Activated T-helper 1 cell treated with anti-CD3 and anti-CD28 coated beads, Interleukin-12 subunit alpha, Interleukin-12 subunit beta, Interleukin-2, Interleukin-4 antibody, amounts not matched to agents 30 ng/mL and 10 ng/mL and 1 ng/mL, durations not matched to agents 14 hours and 24 hours and 36 hours (primary cell): ENCODE measurements at regions not wholly inside any gene's neighbourhood (a gene's known extent, or its start where the extent isn't known, plus 50 kb on each side); places are given as distances from the start of the nearest gene placed in this dataset.

Experiments
- DNase-seq: peaks from one replicate; pipeline ENCODE4 v3.0.0; 2021; ENCODE audit warnings: low spot score
- H3K27ac Mint-ChIP-seq: one replicate; pipeline ENCODE4 v1.8.0; 2021; ENCODE audit warnings: mild to moderate bottlenecking, mixed read lengths
- H3K27me3 Mint-ChIP-seq: one replicate; pipeline ENCODE4 v1.8.0; 2022; ENCODE audit warnings: mild to moderate bottlenecking, moderate library complexity, mixed read lengths; ENCODE audit not compliant: insufficient read depth
- H3K36me3 Mint-ChIP-seq: one replicate; pipeline ENCODE4 v1.8.0; 2021; ENCODE audit warnings: low read depth, mixed read lengths
- H3K4me1 Mint-ChIP-seq: one replicate; pipeline ENCODE4 v1.8.0; 2021; ENCODE audit warnings: low read depth, mixed read lengths
- H3K4me3 Mint-ChIP-seq: one replicate; pipeline ENCODE4 v1.8.0; 2021; ENCODE audit warnings: mild to moderate bottlenecking, moderate library complexity, mixed read lengths
- H3K9me3 Mint-ChIP-seq: one replicate; pipeline ENCODE4 v1.8.0; 2021; ENCODE audit warnings: mixed read lengths
- intact Hi-C: fragments of 100-400 bp; cut with micrococcal nuclease; formaldehyde crosslinking; loops from one replicate; pipeline ENCODE4 v1.15.1; 2024

- Mint-ChIP-seq H3K27me3 (peaks cover 1% of the 10 kb centered on the region), H3K27ac (no peak overlapping the region), H3K9me3 (peaks cover 17% of the 10 kb centered on the region), H3K36me3 (no peaks in the 10 kb centered on the region), H3K4me1 (peaks cover 19% of the 10 kb centered on the region), H3K4me3 (no peak overlapping the region)
- intact Hi-C loops, result no loop called here
- no peak for DNase-seq
These were observed 50.8 kb upstream of the GADL1 start for GRCh38 chr3:30945291-30945690.

- no peak for DNase-seq
- H3K36me3 Mint-ChIP-seq, result no peaks in the 10 kb centered on the region
- H3K27me3 Mint-ChIP-seq, result peaks cover 2% of the 10 kb centered on the region
- H3K27ac Mint-ChIP-seq, result no peak overlapping the region
- intact Hi-C loops, result no loop called here
- H3K4me1 Mint-ChIP-seq, result peaks cover 6% of the 10 kb centered on the region
- peaks cover 4% of the 10 kb centered on the region for H3K9me3 Mint-ChIP-seq
- no peak overlapping the region for H3K4me3 Mint-ChIP-seq
These were observed 54.0 kb upstream of the GADL1 start for GRCh38 chr3:30948426-30948825.

- DNase-seq, result no peak
- H3K4me1 Mint-ChIP-seq, result peaks cover 6% of the 10 kb centered on the region
- H3K9me3 Mint-ChIP-seq, result peaks cover 3% of the 10 kb centered on the region
- intact Hi-C loops, result no loop called here
- H3K4me3 Mint-ChIP-seq, result no peak overlapping the region
- H3K36me3 Mint-ChIP-seq, result no peaks in the 10 kb centered on the region
- H3K27me3 Mint-ChIP-seq, result peaks cover 2% of the 10 kb centered on the region
- no peak overlapping the region for H3K27ac Mint-ChIP-seq
These were observed 57.4 kb upstream of the GADL1 start for GRCh38 chr3:30951826-30952225.

- H3K36me3 Mint-ChIP-seq, result no peaks in the 10 kb centered on the region
- peaks cover 4% of the 10 kb centered on the region for H3K9me3 Mint-ChIP-seq
- no peak overlapping the region for H3K27ac Mint-ChIP-seq
- H3K27me3 Mint-ChIP-seq, result peaks cover 2% of the 10 kb centered on the region
- DNase-seq, result no peak
- no peak overlapping the region for H3K4me3 Mint-ChIP-seq
- intact Hi-C loops, result no loop called here
- peaks cover 6% of the 10 kb centered on the region for H3K4me1 Mint-ChIP-seq
These were observed 58.3 kb upstream of the GADL1 start for GRCh38 chr3:30952786-30953185.

- Mint-ChIP-seq H3K9me3 (peaks cover 14% of the 10 kb centered on the region), H3K27me3 (peaks cover 2% of the 10 kb centered on the region), H3K4me1 (no peaks in the 10 kb centered on the region), H3K27ac (no peak overlapping the region), H3K4me3 (no peak overlapping the region), H3K36me3 (no peaks in the 10 kb centered on the region)
- intact Hi-C loops, result no loop called here
- DNase-seq, result no peak
These were observed 60.0 kb upstream of the GADL1 start for GRCh38 chr3:30954426-30954825.

- intact Hi-C loops, result no loop called here
- Mint-ChIP-seq H3K4me3 (no peak overlapping the region), H3K27me3 (peaks cover 2% of the 10 kb centered on the region)
These were observed 67.6 kb upstream of the GADL1 start for GRCh38 chr3:30962084-30962483.

GRCh38 chr3:30962493-30962892 lies 68.0 kb upstream of the GADL1 start:
- Mint-ChIP-seq H3K4me1 (peaks cover 21% of the 10 kb centered on the region), H3K36me3 (no peaks in the 10 kb centered on the region), H3K27ac (no peak overlapping the region), H3K4me3 (no peak overlapping the region), H3K9me3 (peaks cover 26% of the 10 kb centered on the region), H3K27me3 (peaks cover 4% of the 10 kb centered on the region)
- DNase-seq, result no peak
- intact Hi-C loops, result no loop called here

More at GRCh38 chr3:30962084-30962483, 67.6 kb upstream of the GADL1 start:
- Mint-ChIP-seq H3K27ac (no peak overlapping the region), H3K4me1 (peaks cover 21% of the 10 kb centered on the region), H3K36me3 (no peaks in the 10 kb centered on the region), H3K9me3 (peaks cover 28% of the 10 kb centered on the region)
- no peak for DNase-seq

- H3K9me3 Mint-ChIP-seq, result peaks cover 22% of the 10 kb centered on the region
- H3K27me3 Mint-ChIP-seq, result peaks cover 4% of the 10 kb centered on the region
- intact Hi-C loops, result no loop called here
- no peak overlapping the region for H3K27ac Mint-ChIP-seq
- no peak overlapping the region for H3K4me3 Mint-ChIP-seq
- no peaks in the 10 kb centered on the region for H3K36me3 Mint-ChIP-seq
- DNase-seq, result no peak
- H3K4me1 Mint-ChIP-seq, result peaks cover 21% of the 10 kb centered on the region
These were observed 68.8 kb upstream of the GADL1 start for GRCh38 chr3:30963223-30963722.

GRCh38 chr3:30964612-30965011 lies 70.2 kb upstream of the GADL1 start:
- H3K27ac Mint-ChIP-seq, result peak overlapping the region; percentile 35
- intact Hi-C loops, result no loop called here

GRCh38 chr3:30966896-30967295 lies 72.4 kb upstream of the GADL1 start:
- Mint-ChIP-seq H3K27ac (no peak overlapping the region), H3K4me1 (peaks cover 21% of the 10 kb centered on the region), H3K36me3 (no peaks in the 10 kb centered on the region), H3K27me3 (peaks cover 4% of the 10 kb centered on the region), H3K9me3 (peaks cover 6% of the 10 kb centered on the region), H3K4me3 (no peak overlapping the region)
- intact Hi-C loops, result no loop called here
- DNase-seq, result no peak

More at GRCh38 chr3:30964612-30965011, 70.2 kb upstream of the GADL1 start:
- H3K27me3 Mint-ChIP-seq, result peaks cover 4% of the 10 kb centered on the region
- peak; percentile 16 for DNase-seq
- no peaks in the 10 kb centered on the region for H3K36me3 Mint-ChIP-seq
- peaks cover 21% of the 10 kb centered on the region for H3K4me1 Mint-ChIP-seq
- H3K9me3 Mint-ChIP-seq, result peaks cover 12% of the 10 kb centered on the region
- no peak overlapping the region for H3K4me3 Mint-ChIP-seq

GRCh38 chr3:30970183-30970582 lies 75.7 kb upstream of the GADL1 start:
- Mint-ChIP-seq H3K4me3 (no peak overlapping the region), H3K27ac (no peak overlapping the region), H3K36me3 (no peaks in the 10 kb centered on the region), H3K4me1 (peaks cover 3% of the 10 kb centered on the region), H3K27me3 (peaks cover 8% of the 10 kb centered on the region), H3K9me3 (no peaks in the 10 kb centered on the region)
- intact Hi-C loops, result no loop called here
- no peak for DNase-seq

- intact Hi-C loops, result no loop called here
- Mint-ChIP-seq H3K27me3 (peaks cover 3% of the 10 kb centered on the region), H3K36me3 (no peaks in the 10 kb centered on the region), H3K9me3 (no peaks in the 10 kb centered on the region), H3K4me3 (no peak overlapping the region), H3K27ac (no peak overlapping the region), H3K4me1 (no peaks in the 10 kb centered on the region)
- DNase-seq, result no peak
These were observed 78.0 kb upstream of the GADL1 start for GRCh38 chr3:30972449-30972848.

GRCh38 chr3:30974071-30974470 lies 79.6 kb upstream of the GADL1 start:
- H3K4me1 Mint-ChIP-seq, result no peaks in the 10 kb centered on the region
- H3K36me3 Mint-ChIP-seq, result no peaks in the 10 kb centered on the region
- no peak for DNase-seq
- no peak overlapping the region for H3K27ac Mint-ChIP-seq
- H3K27me3 Mint-ChIP-seq, result peaks cover 3% of the 10 kb centered on the region
- no peaks in the 10 kb centered on the region for H3K9me3 Mint-ChIP-seq
- H3K4me3 Mint-ChIP-seq, result no peak overlapping the region
- intact Hi-C loops, result no loop called here

GRCh38 chr3:30977592-30977991 lies 83.1 kb upstream of the GADL1 start:
- peaks cover 5% of the 10 kb centered on the region for H3K27me3 Mint-ChIP-seq
- DNase-seq, result no peak
- no peaks in the 10 kb centered on the region for H3K36me3 Mint-ChIP-seq
- no peak overlapping the region for H3K27ac Mint-ChIP-seq
- H3K4me3 Mint-ChIP-seq, result no peak overlapping the region
- H3K9me3 Mint-ChIP-seq, result no peaks in the 10 kb centered on the region
- H3K4me1 Mint-ChIP-seq, result no peaks in the 10 kb centered on the region
- intact Hi-C loops, result no loop called here
